Stimulated activated CD4-positive, alpha-beta T cell treated with anti-CD3 and anti-CD28 coated beads, Interleukin-1b, Interleukin-23, amount 100 ng/mL, for 1 hour (primary cell): ENCODE measurements at regions not wholly inside any gene's neighbourhood (a gene's known extent, or its start where the extent isn't known, plus 50 kb on each side); places are given as distances from the start of the nearest gene placed in this dataset.

Experiments used
- DNase-seq, 2 donors: peaks; one replicate each; pipeline ENCODE4 v3.0.0-alpha.2; 2020; ENCODE audit warnings: low read depth in 2 of 2

- DNase-seq, result no peak
Observed at GRCh38 chr4:152269448-152270191, 266.3 kb downstream of the FBXW7 start.

GRCh38 chr4:152267811-152268210, 268.1 kb downstream of the FBXW7 start:
- no peak for DNase-seq

GRCh38 chr4:152266831-152267480, 268.9 kb downstream of the FBXW7 start:
- no peak for DNase-seq

GRCh38 chr4:152265149-152265621, 270.7 kb downstream of the FBXW7 start:
- DNase-seq, result no peak

- DNase-seq, result no peak
Observed at GRCh38 chr4:152264106-152264505, 271.8 kb downstream of the FBXW7 start.

- DNase-seq, result no peak
Observed at GRCh38 chr4:152259866-152260265, 276.0 kb downstream of the FBXW7 start.

- no peak for DNase-seq
Observed at GRCh38 chr4:152258804-152259708, 276.8 kb downstream of the FBXW7 start.

GRCh38 chr4:152258391-152258790, 277.5 kb downstream of the FBXW7 start:
- DNase-seq, result no peak

- no peak for DNase-seq
Observed at GRCh38 chr4:152257601-152258066, 278.3 kb downstream of the FBXW7 start.

- no peak for DNase-seq
Observed at GRCh38 chr4:152256996-152257395, 278.9 kb downstream of the FBXW7 start.

- DNase-seq, result peak in 1 of 2 donors; percentile 23
Observed at GRCh38 chr4:152255437-152255836, 280.5 kb downstream of the FBXW7 start.

- DNase-seq, result no peak
Observed at GRCh38 chr4:152248347-152248746, 287.5 kb downstream of the FBXW7 start.

GRCh38 chr4:152247271-152247975, 288.5 kb downstream of the FBXW7 start:
- no peak for DNase-seq

GRCh38 chr4:152246659-152247058, 289.2 kb downstream of the FBXW7 start:
- DNase-seq, result no peak

GRCh38 chr4:152245680-152246079, 290.2 kb downstream of the FBXW7 start:
- no peak for DNase-seq

- DNase-seq, result no peak
Observed at GRCh38 chr4:152244659-152245058, 291.2 kb downstream of the FBXW7 start.

- no peak for DNase-seq
Observed at GRCh38 chr4:152243896-152244595, 291.8 kb downstream of the FBXW7 start.

- no peak for DNase-seq
Observed at GRCh38 chr4:152243206-152243605, 292.7 kb downstream of the FBXW7 start.

GRCh38 chr4:152240232-152240631, 295.7 kb downstream of the FBXW7 start:
- DNase-seq, result no peak

GRCh38 chr4:152239216-152239615, 296.7 kb downstream of the FBXW7 start:
- no peak for DNase-seq

GRCh38 chr4:152236519-152237056, 299.3 kb downstream of the FBXW7 start:
- DNase-seq, result no peak
